ENCODE measurements at regions not wholly inside any gene's neighbourhood (a gene's known extent, or its start where the extent isn't known, plus 50 kb on each side); places are given as distances from the start of the nearest gene placed in this dataset.

- TF ChIP-seq CTCF (conservative IDR thresholded peaks at IDR 0.05; ENCODE audit: low read depth in 2 of 2): no peak
- TF ChIP-seq POLR2AphosphoS5 (IDR thresholded peaks at IDR 0.05; ENCODE audit: low read depth): no peak
- TF ChIP-seq EZH2 (IDR thresholded peaks at IDR 0.05; ENCODE audit: low read depth, unreplicated experiment): no peak
- no peak for TF ChIP-seq JUNB (IDR thresholded peaks at IDR 0.05; ENCODE audit: unreplicated experiment)
- no peak for TF ChIP-seq STAT1 (IDR thresholded peaks at IDR 0.05; ENCODE audit: unreplicated experiment)
These were observed 338.9 kb upstream of the CADM1 start for GRCh38 chr11:115843111-115843510.
